Activated naive CD4-positive, alpha-beta T cell treated with anti-CD3 and anti-CD28 coated beads, Interleukin-2, amount 50 U/mL, for 16 hours (primary cell): ENCODE measurements at regions not wholly inside any gene's neighbourhood (a gene's known extent, or its start where the extent isn't known, plus 50 kb on each side); places are given as distances from the start of the nearest gene placed in this dataset.

Source experiments
- DNase-seq: peaks from one replicate; pipeline ENCODE4 v3.0.0-alpha.2; 2020

- no peak for DNase-seq
Observed at GRCh38 chr1:201589186-201589585, 50.3 kb downstream of the NAV1 start.

- no peak for DNase-seq
Observed at GRCh38 chr1:201590474-201590873, 51.5 kb downstream of the NAV1 start.

GRCh38 chr1:201591348-201591747 is 52.4 kb downstream of the NAV1 start:
- DNase-seq = no peak

- no peak for DNase-seq
Observed at GRCh38 chr1:201591981-201592380, 53.1 kb downstream of the NAV1 start.

- no peak for DNase-seq
Observed at GRCh38 chr1:201593200-201593921, 54.4 kb downstream of the NAV1 start.

GRCh38 chr1:201594575-201595245 is 55.8 kb downstream of the NAV1 start:
- no peak for DNase-seq

GRCh38 chr1:201595381-201595780 is 56.5 kb downstream of the NAV1 start:
- DNase-seq = no peak

GRCh38 chr1:201596101-201596868 is 57.4 kb downstream of the NAV1 start:
- no peak for DNase-seq

- DNase-seq = no peak
Observed at GRCh38 chr1:201597551-201598230, 58.8 kb downstream of the NAV1 start.

- DNase-seq = no peak
Observed at GRCh38 chr1:201598396-201598795, 59.5 kb downstream of the NAV1 start.

- DNase-seq = no peak
Observed at GRCh38 chr1:201598973-201599372, 60.0 kb downstream of the NAV1 start.

- DNase-seq = no peak
Observed at GRCh38 chr1:201599548-201599947, 60.6 kb downstream of the NAV1 start.

- no peak for DNase-seq
Observed at GRCh38 chr1:201602413-201603265, 63.7 kb downstream of the NAV1 start.

GRCh38 chr1:201603613-201604232 is 64.8 kb downstream of the NAV1 start:
- no peak for DNase-seq

GRCh38 chr1:201605385-201606010 is 66.6 kb downstream of the NAV1 start:
- DNase-seq = no peak

- DNase-seq = no peak
Observed at GRCh38 chr1:201606096-201606495, 67.2 kb downstream of the NAV1 start.

- no peak for DNase-seq
Observed at GRCh38 chr1:201606623-201607022, 67.7 kb downstream of the NAV1 start.

- no peak for DNase-seq
Observed at GRCh38 chr1:201608635-201609395, 69.9 kb downstream of the NAV1 start.

GRCh38 chr1:201609661-201610318 is 70.9 kb downstream of the NAV1 start:
- DNase-seq = no peak

GRCh38 chr1:201610858-201611257 is 71.9 kb downstream of the NAV1 start:
- no peak for DNase-seq
